LNCAP (cell line): ENCODE measurements at regions not wholly inside any gene's neighbourhood (a gene's known extent, or its start where the extent isn't known, plus 50 kb on each side); places are given as distances from the start of the nearest gene placed in this dataset.

Experiments
- CTCF ChIP-seq: fragments of 450-650 bp; IDR thresholded peaks from 2 replicates; pipeline ENCODE4 v1.5.1; 2017; ENCODE audit warnings: mild to moderate bottlenecking

- TF ChIP-seq CTCF, result no peak
These were observed 219.0 kb downstream of the ZNF608 start for GRCh38 chr5:124527220-124527991.

GRCh38 chr5:124524552-124525232, 221.7 kb downstream of the ZNF608 start:
- TF ChIP-seq CTCF, result no peak

GRCh38 chr5:124523897-124524296, 222.5 kb downstream of the ZNF608 start:
- no peak for TF ChIP-seq CTCF

GRCh38 chr5:124522992-124523391, 223.4 kb downstream of the ZNF608 start:
- no peak for TF ChIP-seq CTCF

GRCh38 chr5:124521461-124522230, 224.8 kb downstream of the ZNF608 start:
- no peak for TF ChIP-seq CTCF

- TF ChIP-seq CTCF, result no peak
These were observed 227.0 kb downstream of the ZNF608 start for GRCh38 chr5:124519396-124519795.

- TF ChIP-seq CTCF, result no peak
These were observed 229.9 kb downstream of the ZNF608 start for GRCh38 chr5:124516567-124516966.
